Body of pancreas (tissue), 4 donors: ENCODE measurements at regions not wholly inside any gene's neighbourhood (a gene's known extent, or its start where the extent isn't known, plus 50 kb on each side); places are given as distances from the start of the nearest gene placed in this dataset.

Source experiments
- POLR2A ChIP-seq, 3 donors: fragments of 450-650 bp; IDR thresholded peaks; one replicate each; pipeline ENCODE4 v1.6.1; 2016; ENCODE audit warnings: antibody characterized with exemption in 3 of 3, mild to moderate bottlenecking in 2 of 3
- TF ChIP-seq, protein P1 (sequence below), 7 experiments: fragments of 450-650 bp in 4 of 7; fragments of 200-600 bp in 3 of 7; sonication (generic) in 3 of 7; IDR thresholded peaks; one replicate each; pipeline ENCODE4 v1.5.1; 2016 to 2019; ENCODE audit warnings: antibody characterized with exemption in 7 of 7

DNA sequence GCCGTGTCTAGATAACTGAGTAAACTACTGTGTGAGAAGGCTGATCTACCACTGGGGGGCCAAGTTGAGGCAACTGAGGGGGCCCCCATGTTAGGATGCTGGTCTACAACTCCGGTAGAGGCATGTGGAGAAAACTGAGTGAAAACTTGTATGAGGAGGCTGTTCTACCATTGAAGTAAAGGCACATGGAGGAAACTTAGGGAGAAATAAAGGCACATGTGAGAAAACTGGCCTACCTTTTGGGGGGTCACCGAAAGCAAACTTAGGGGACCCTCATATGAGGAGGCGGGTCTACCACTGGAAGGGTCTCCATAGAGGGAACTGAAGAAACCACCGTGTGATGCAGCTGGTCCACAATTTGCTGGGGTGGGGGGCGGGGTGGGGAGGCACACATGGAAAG lies 155.2 kb downstream of the FBLN2 start:
- TF ChIP-seq, protein P1, sequence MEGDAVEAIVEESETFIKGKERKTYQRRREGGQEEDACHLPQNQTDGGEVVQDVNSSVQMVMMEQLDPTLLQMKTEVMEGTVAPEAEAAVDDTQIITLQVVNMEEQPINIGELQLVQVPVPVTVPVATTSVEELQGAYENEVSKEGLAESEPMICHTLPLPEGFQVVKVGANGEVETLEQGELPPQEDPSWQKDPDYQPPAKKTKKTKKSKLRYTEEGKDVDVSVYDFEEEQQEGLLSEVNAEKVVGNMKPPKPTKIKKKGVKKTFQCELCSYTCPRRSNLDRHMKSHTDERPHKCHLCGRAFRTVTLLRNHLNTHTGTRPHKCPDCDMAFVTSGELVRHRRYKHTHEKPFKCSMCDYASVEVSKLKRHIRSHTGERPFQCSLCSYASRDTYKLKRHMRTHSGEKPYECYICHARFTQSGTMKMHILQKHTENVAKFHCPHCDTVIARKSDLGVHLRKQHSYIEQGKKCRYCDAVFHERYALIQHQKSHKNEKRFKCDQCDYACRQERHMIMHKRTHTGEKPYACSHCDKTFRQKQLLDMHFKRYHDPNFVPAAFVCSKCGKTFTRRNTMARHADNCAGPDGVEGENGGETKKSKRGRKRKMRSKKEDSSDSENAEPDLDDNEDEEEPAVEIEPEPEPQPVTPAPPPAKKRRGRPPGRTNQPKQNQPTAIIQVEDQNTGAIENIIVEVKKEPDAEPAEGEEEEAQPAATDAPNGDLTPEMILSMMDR (IDR thresholded peaks at IDR 0.05) = no peak
- no peak for TF ChIP-seq POLR2A (IDR thresholded peaks at IDR 0.05)
